Dermis blood vessel endothelial cell (primary cell): ENCODE measurements at regions not wholly inside any gene's neighbourhood (a gene's known extent, or its start where the extent isn't known, plus 50 kb on each side); places are given as distances from the start of the nearest gene placed in this dataset.
"Not testable (repeated sequence)": the region's sequence is repeated elsewhere in the genome, so short reads cannot be mapped to it uniquely, and the experiment has no call there.

Experiments used
- DNase-seq: peaks from one replicate; pipeline ENCODE4 v3.0.0; 2010

GRCh38 chr4:104549736-104550135 is 55.0 kb upstream of the CXXC4 start:
- no peak for DNase-seq

GRCh38 chr4:104559502-104559901 is 64.8 kb upstream of the CXXC4 start:
- no peak for DNase-seq

- DNase-seq = no peak
These were observed 76.6 kb upstream of the CXXC4 start for GRCh38 chr4:104571341-104571740.

- DNase-seq = no peak
These were observed 79.7 kb upstream of the CXXC4 start for GRCh38 chr4:104574371-104574770.

GRCh38 chr4:104575278-104575677 is 80.6 kb upstream of the CXXC4 start:
- no peak for DNase-seq

- DNase-seq = no peak
These were observed 82.7 kb upstream of the CXXC4 start for GRCh38 chr4:104577405-104577804.

GRCh38 chr4:104581476-104581875 is 86.8 kb upstream of the CXXC4 start:
- not testable (repeated sequence) for DNase-seq

GRCh38 chr4:104582056-104582455 is 87.4 kb upstream of the CXXC4 start:
- DNase-seq = not testable (repeated sequence)

GRCh38 chr4:104589264-104589868 is 94.7 kb upstream of the CXXC4 start:
- DNase-seq = no peak

GRCh38 chr4:104591510-104591911 is 96.8 kb upstream of the CXXC4 start:
- no peak for DNase-seq

GRCh38 chr4:104592183-104592582 is 97.5 kb upstream of the CXXC4 start:
- no peak for DNase-seq

GRCh38 chr4:104593019-104593418 is 98.3 kb upstream of the CXXC4 start:
- DNase-seq = no peak

GRCh38 chr4:104596189-104596588 is 101.5 kb upstream of the CXXC4 start:
- no peak for DNase-seq

GRCh38 chr4:104615496-104615895 is 120.8 kb upstream of the CXXC4 start:
- DNase-seq = no peak

- DNase-seq = no peak
These were observed 121.2 kb upstream of the CXXC4 start for GRCh38 chr4:104615926-104616325.

GRCh38 chr4:104616401-104616820 is 121.7 kb upstream of the CXXC4 start:
- DNase-seq = no peak

- no peak for DNase-seq
These were observed 131.0 kb upstream of the CXXC4 start for GRCh38 chr4:104625706-104626105.

- DNase-seq = no peak
These were observed 134.9 kb upstream of the CXXC4 start for GRCh38 chr4:104629601-104630000.

GRCh38 chr4:104630272-104630671 is 135.6 kb upstream of the CXXC4 start:
- DNase-seq = no peak

GRCh38 chr4:104631000-104631399 is 136.3 kb upstream of the CXXC4 start:
- DNase-seq = no peak

GRCh38 chr4:104641418-104641817 is 146.7 kb upstream of the CXXC4 start:
- DNase-seq = no peak

- no peak for DNase-seq
These were observed 147.8 kb upstream of the CXXC4 start for GRCh38 chr4:104642521-104642920.

- no peak for DNase-seq
These were observed 149.1 kb upstream of the CXXC4 start for GRCh38 chr4:104643805-104644204.

- no peak for DNase-seq
These were observed 154.9 kb upstream of the CXXC4 start for GRCh38 chr4:104649631-104650030.

- DNase-seq = not testable (repeated sequence)
These were observed 167.6 kb upstream of the CXXC4 start for GRCh38 chr4:104662269-104662668.
